Neural cell (in vitro differentiated cells): ENCODE measurements at regions not wholly inside any gene's neighbourhood (a gene's known extent, or its start where the extent isn't known, plus 50 kb on each side); places are given as distances from the start of the nearest gene placed in this dataset.

ENCODE experiments used
- H2AFZ ChIP-seq: fragments of 200-600, 300-800 bp; sonication (generic), shearing (Covaris generic); 2 replicates; pipeline ENCODE4 v1.6.0; 2014; ENCODE audit warnings: low read depth, mild to moderate bottlenecking, antibody characterized with exemption, low read length, moderate library complexity
- H3F3A ChIP-seq: fragments of 200-600 bp; shearing (Covaris generic); 2 replicates; pipeline ENCODE4 v1.6.1; 2016; ENCODE audit warnings: mild to moderate bottlenecking, moderate library complexity, mixed read lengths, antibody characterized with exemption, low read length; ENCODE audit not compliant: insufficient read depth, poor library complexity, severe bottlenecking
- H3K27ac ChIP-seq: fragments of 200-600, 300-800 bp; sonication (generic), shearing (Covaris generic); 2 replicates; pipeline ENCODE4 v1.5.1; 2014; ENCODE audit warnings: mild to moderate bottlenecking, low read length, moderate library complexity
- H3K27me3 ChIP-seq: fragments of 300-800, 200-600 bp; sonication (generic), shearing (Covaris generic); 2 replicates; pipeline ENCODE4 v1.6.0; 2014; ENCODE audit warnings: mild to moderate bottlenecking, low read depth, low read length, moderate library complexity; ENCODE audit not compliant: insufficient read depth
- H3K36me3 ChIP-seq: fragments of 300-800, 200-600 bp; sonication (generic), shearing (Covaris generic); 2 replicates; pipeline ENCODE4 v1.5.1; 2014; ENCODE audit warnings: mild to moderate bottlenecking, antibody characterized with exemption, low read length, moderate library complexity; ENCODE audit not compliant: insufficient read depth
- H3K4me2 ChIP-seq: fragments of 300-800, 200-600 bp; sonication (generic), shearing (Covaris generic); 2 replicates; pipeline ENCODE4 v1.6.0; 2014; ENCODE audit warnings: mild to moderate bottlenecking, low read length
- H3K4me3 ChIP-seq: fragments of 300-800, 200-600 bp; sonication (generic), shearing (Covaris generic); 2 replicates; pipeline ENCODE4 v1.5.1; 2014; ENCODE audit warnings: mild to moderate bottlenecking, low read length, moderate library complexity
- H3K79me2 ChIP-seq: fragments of 200-600 bp; shearing (Covaris generic); replicated peaks from 2 replicates; pipeline ENCODE4 v1.6.0; 2014; ENCODE audit warnings: mild to moderate bottlenecking, low read length, moderate library complexity; ENCODE audit not compliant: insufficient read depth
- H3K9ac ChIP-seq: fragments of 300-800, 200-600 bp; sonication (generic), shearing (Covaris generic); 2 replicates; pipeline ENCODE4 v1.6.1; 2016; ENCODE audit warnings: mild to moderate bottlenecking, low read length, mixed read lengths
- H3K9me2 ChIP-seq: fragments of 200-600 bp; shearing (Covaris generic); 2 replicates; pipeline ENCODE4 v1.6.1; 2016; ENCODE audit warnings: mild to moderate bottlenecking, low read length, mixed read lengths; ENCODE audit not compliant: insufficient read depth
- H3K9me3 ChIP-seq: fragments of 200-600, 300-800 bp; sonication (generic), shearing (Covaris generic); 2 replicates; pipeline ENCODE4 v1.6.1; 2016; ENCODE audit warnings: mild to moderate bottlenecking, mixed run types, low read length, moderate library complexity, mixed read lengths
- H4K20me1 ChIP-seq: fragments of 200-600 bp; shearing (Covaris generic); 2 replicates; pipeline ENCODE4 v1.6.1; 2016; ENCODE audit warnings: mild to moderate bottlenecking, mixed run types; ENCODE audit not compliant: insufficient read depth
- CTCF ChIP-seq: fragments of 450-650 bp; IDR thresholded peaks from 2 replicates; pipeline ENCODE4 v1.5.1; 2014; ENCODE audit warnings: antibody characterized with exemption, mild to moderate bottlenecking, moderate library complexity; ENCODE audit not compliant: poor library complexity, severe bottlenecking
- EP300 ChIP-seq: fragments of 450-650 bp; conservative IDR thresholded peaks from 2 replicates; pipeline ENCODE4 v1.6.1; 2014; ENCODE audit warnings: antibody characterized with exemption, mild to moderate bottlenecking, moderate library complexity; ENCODE audit not compliant: poor library complexity, severe bottlenecking
- EZH2 ChIP-seq: fragments of 200-600, 300-800 bp; shearing (Covaris generic), sonication (generic); IDR thresholded peaks from 2 replicates; pipeline ENCODE4 v1.6.1; 2014; ENCODE audit warnings: antibody characterized with exemption, low read length, borderline replicate concordance, mild to moderate bottlenecking; ENCODE audit not compliant: insufficient read depth, poor library complexity, severe bottlenecking
- MXI1 ChIP-seq: fragments of 450-650 bp; conservative IDR thresholded peaks from 2 replicates; pipeline ENCODE4 v1.6.1; 2014; ENCODE audit warnings: antibody characterized with exemption, mild to moderate bottlenecking; ENCODE audit not compliant: poor library complexity, severe bottlenecking
- POLR2AphosphoS5 ChIP-seq: IDR thresholded peaks from 2 replicates; pipeline ENCODE4 v1.6.1; 2012
- RAD21 ChIP-seq: fragments of 450-650 bp; conservative IDR thresholded peaks from 2 replicates; pipeline ENCODE4 v1.6.1; 2014; ENCODE audit warnings: antibody characterized with exemption, mild to moderate bottlenecking, moderate library complexity
- REST ChIP-seq: IDR thresholded peaks from 2 replicates; pipeline ENCODE4 v1.6.1; 2012; ENCODE audit warnings: borderline replicate concordance
- SMC3 ChIP-seq: fragments of 450-650 bp; conservative IDR thresholded peaks from 2 replicates; pipeline ENCODE4 v1.6.1; 2014; ENCODE audit warnings: antibody characterized with exemption, mild to moderate bottlenecking, moderate library complexity; ENCODE audit not compliant: poor library complexity
- TAF1 ChIP-seq: IDR thresholded peaks from 2 replicates; pipeline ENCODE4 v1.6.1; 2012; ENCODE audit warnings: low read depth

- H3K27me3 ChIP-seq = peaks cover 6% of the 10 kb centered on the region
Observed at GRCh38 chr4:138656990-138657389, 358.6 kb upstream of the NOCT start.

GRCh38 chr4:138655985-138656384 is 359.6 kb upstream of the NOCT start:
- TF ChIP-seq POLR2AphosphoS5 (no peak), TAF1 (no peak), EP300 (no peak), RAD21 (no peak)
- no peak overlapping the region for H2AFZ ChIP-seq
- H3F3A ChIP-seq = no peaks in the 10 kb centered on the region
- no peaks in the 10 kb centered on the region for H3K9me2 ChIP-seq
- peaks cover 6% of the 10 kb centered on the region for H3K27me3 ChIP-seq
- no peak overlapping the region for H3K4me3 ChIP-seq
- H3K9ac ChIP-seq = no peak overlapping the region
- H3K79me2 ChIP-seq = no peaks in the 10 kb centered on the region
- H4K20me1 ChIP-seq = no peaks in the 10 kb centered on the region
- H3K36me3 ChIP-seq = no peaks in the 10 kb centered on the region
- no peak overlapping the region for H3K27ac ChIP-seq
- H3K4me2 ChIP-seq = no peak overlapping the region
- H3K9me3 ChIP-seq = no peaks in the 10 kb centered on the region

More at GRCh38 chr4:138656990-138657389, 358.6 kb upstream of the NOCT start:
- Histone ChIP-seq H3K4me3 (no peak overlapping the region), H2AFZ (no peak overlapping the region), H3K79me2 (no peaks in the 10 kb centered on the region), H3F3A (no peaks in the 10 kb centered on the region), H3K9me3 (no peaks in the 10 kb centered on the region), H3K9ac (no peak overlapping the region), H3K36me3 (no peaks in the 10 kb centered on the region), H3K4me2 (no peak overlapping the region), H3K9me2 (no peaks in the 10 kb centered on the region), H3K27ac (no peak overlapping the region), H4K20me1 (no peaks in the 10 kb centered on the region)
- TF ChIP-seq RAD21 = no peak

- H3K27ac ChIP-seq = no peak overlapping the region
- TF ChIP-seq SMC3 (no peak), TAF1 (no peak), MXI1 (no peak), RAD21 (no peak), CTCF (no peak), REST (no peak), EZH2 (no peak), POLR2AphosphoS5 (no peak), EP300 (no peak)
- H3K4me2 ChIP-seq = no peak overlapping the region
- no peaks in the 10 kb centered on the region for H3K9me2 ChIP-seq
- H3K27me3 ChIP-seq = peaks cover 6% of the 10 kb centered on the region
- no peak overlapping the region for H2AFZ ChIP-seq
- H3K36me3 ChIP-seq = no peaks in the 10 kb centered on the region
- no peaks in the 10 kb centered on the region for H3K79me2 ChIP-seq
- H3K4me3 ChIP-seq = no peak overlapping the region
- H3F3A ChIP-seq = no peaks in the 10 kb centered on the region
- H3K9me3 ChIP-seq = no peaks in the 10 kb centered on the region
- H3K9ac ChIP-seq = no peak overlapping the region
- H4K20me1 ChIP-seq = no peaks in the 10 kb centered on the region
Observed at GRCh38 chr4:138655286-138655685, 360.3 kb upstream of the NOCT start.
